ENCODE measurements at regions not wholly inside any gene's neighbourhood (a gene's known extent, or its start where the extent isn't known, plus 50 kb on each side); places are given as distances from the start of the nearest gene placed in this dataset.
A peak's percentile ranks its signal among the peaks of the same experiment; 100 is the strongest.

GRCh38 chr22:23522623-23523251, 57.4 kb downstream of the IGLL1 start:
- Mint-ChIP-seq H3K36me3 (no peaks in the 10 kb centered on the region), H3K9me3 (no peaks in the 10 kb centered on the region), H3K27ac (no peak overlapping the region)
- DNase-seq (ENCODE audit: low spot score in 2 of 2) (no peak), ATAC-seq (no peak)

- no peaks in the 10 kb centered on the region for H3K36me3 Mint-ChIP-seq
- DNase-seq (ENCODE audit: low spot score in 2 of 2) (peak; percentile 72 to 83), ATAC-seq (peak; percentile 97)
- H3K9me3 Mint-ChIP-seq, result no peaks in the 10 kb centered on the region
- H3K27ac Mint-ChIP-seq, result peak overlapping the region in 1 of 2 donors; percentile 74
Measured at GRCh38 chr22:23521441-23522113, 58.5 kb downstream of the IGLL1 start.

DNA sequence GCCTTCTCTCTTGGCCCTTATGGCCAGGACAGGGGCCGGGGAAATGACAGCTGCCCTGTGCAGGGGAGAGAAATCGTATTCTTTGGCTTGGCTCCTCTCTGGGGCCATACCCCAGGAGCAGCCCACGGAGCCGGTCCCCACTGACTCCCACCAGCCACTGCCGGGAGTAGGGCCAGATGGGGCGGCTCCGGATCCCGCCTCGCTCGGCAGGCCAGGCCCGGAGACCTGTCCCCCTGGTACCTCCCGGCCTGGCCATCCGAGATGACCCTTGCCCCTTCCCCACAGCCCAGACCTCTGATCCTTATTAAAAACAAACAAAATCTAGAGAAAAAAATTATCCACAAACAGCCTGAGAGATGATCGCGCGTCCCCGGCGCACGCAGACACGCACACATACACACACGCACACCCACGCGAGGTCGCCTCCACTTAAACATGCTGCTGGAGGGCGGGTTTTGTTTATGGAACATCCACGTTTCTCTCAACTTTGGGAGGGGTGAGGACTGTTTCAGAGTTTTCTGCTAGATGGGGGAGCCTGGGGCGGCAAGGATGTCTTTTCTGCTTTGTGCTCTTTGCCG, 59.1 kb downstream of the IGLL1 start:
- H3K36me3 Mint-ChIP-seq, result no peaks in the 10 kb centered on the region
- ATAC-seq, result no peak
- H3K27ac Mint-ChIP-seq, result peak overlapping the region in 1 of 2 donors; percentile 74

GRCh38 chr22:23519442-23520157, 60.5 kb downstream of the IGLL1 start:
- no peak overlapping the region for H3K27ac Mint-ChIP-seq
- no peaks in the 10 kb centered on the region for H3K36me3 Mint-ChIP-seq
- ATAC-seq (no peak), DNase-seq (ENCODE audit: low spot score in 2 of 2) (no peak)
- no peaks in the 10 kb centered on the region for H3K9me3 Mint-ChIP-seq

More for the DNA sequence above, 59.1 kb downstream of the IGLL1 start:
- no peak for DNase-seq (ENCODE audit: low spot score in 2 of 2)
- no peaks in the 10 kb centered on the region for H3K9me3 Mint-ChIP-seq

DNA sequence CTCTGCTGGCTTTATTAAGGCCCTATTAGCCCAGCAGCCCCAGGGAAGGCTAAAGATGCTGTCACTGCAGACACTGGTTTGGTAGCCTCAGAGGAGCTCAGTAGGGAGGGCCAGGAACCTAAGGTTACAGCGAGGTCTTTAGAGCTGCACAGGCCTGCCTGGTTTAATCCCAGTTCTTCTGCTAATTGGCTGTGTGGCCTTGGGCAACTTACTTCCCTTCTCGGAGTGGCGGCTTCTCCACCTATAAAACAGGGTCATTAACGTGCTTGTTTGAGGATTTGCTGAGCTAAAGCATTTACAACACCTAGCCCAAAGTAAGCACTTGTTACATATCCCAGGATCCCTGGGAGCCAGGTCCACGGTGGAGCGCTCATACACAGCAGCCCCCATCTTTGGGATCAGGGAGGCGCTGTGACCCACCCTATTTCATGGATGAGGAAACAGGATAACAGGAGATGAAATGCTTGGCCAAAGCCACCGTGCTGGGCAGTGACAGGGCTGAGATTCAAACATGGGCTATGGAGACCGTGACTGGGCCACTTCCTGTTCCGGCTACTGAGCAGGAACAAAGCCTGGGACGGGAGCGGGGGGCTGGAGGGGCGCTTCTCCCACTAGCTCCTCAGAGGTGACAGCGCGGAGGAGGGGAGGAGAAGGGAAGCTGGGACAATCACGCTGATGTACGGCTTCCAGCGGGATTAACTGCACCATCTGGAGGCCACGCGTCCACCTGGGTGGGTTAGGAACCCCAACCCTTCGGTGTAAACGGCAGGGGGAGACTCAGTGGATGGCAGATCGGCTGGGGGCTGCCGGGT, 61.5 kb downstream of the IGLL1 start:
- ATAC-seq, result no peak
- DNase-seq (ENCODE audit: low spot score in 2 of 2), result no peak
- Mint-ChIP-seq H3K27ac (no peak overlapping the region), H3K36me3 (no peaks in the 10 kb centered on the region), H3K9me3 (no peaks in the 10 kb centered on the region)

- no peak for DNase-seq (ENCODE audit: low spot score in 2 of 2)
- no peaks in the 10 kb centered on the region for H3K9me3 Mint-ChIP-seq
- no peak overlapping the region for H3K27ac Mint-ChIP-seq
- ATAC-seq, result no peak
- no peaks in the 10 kb centered on the region for H3K36me3 Mint-ChIP-seq
Measured at GRCh38 chr22:23517804-23518375, 62.2 kb downstream of the IGLL1 start.

DNA sequence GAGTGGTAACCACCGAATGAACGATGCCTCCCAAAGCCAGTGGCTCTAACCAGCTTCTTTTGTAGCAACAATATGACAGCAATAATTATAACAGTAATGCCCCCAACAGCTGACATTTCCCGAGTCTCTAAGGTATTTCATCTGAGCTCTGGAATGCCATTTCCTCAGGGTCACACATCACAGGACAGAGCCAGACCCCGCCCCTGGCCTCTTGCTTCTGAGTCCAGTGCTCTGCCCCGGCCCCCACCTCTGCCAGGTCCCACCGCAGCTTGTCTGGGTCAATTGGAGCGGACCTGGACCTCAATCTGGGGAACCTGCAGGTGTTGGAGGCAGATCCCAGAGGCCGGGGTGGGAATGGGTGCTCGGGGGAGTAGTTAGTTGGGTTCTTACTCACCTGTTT, 63.8 kb downstream of the IGLL1 start:
- Mint-ChIP-seq H3K9me3 (no peaks in the 10 kb centered on the region), H3K27ac (no peak overlapping the region), H3K36me3 (no peaks in the 10 kb centered on the region)
- ATAC-seq (no peak), DNase-seq (ENCODE audit: low spot score in 2 of 2) (no peak)

- no peaks in the 10 kb centered on the region for H3K9me3 Mint-ChIP-seq
- ATAC-seq, result no peak
- DNase-seq (ENCODE audit: low spot score in 2 of 2), result no peak
- H3K27ac Mint-ChIP-seq, result no peak overlapping the region
- no peaks in the 10 kb centered on the region for H3K36me3 Mint-ChIP-seq
Measured at GRCh38 chr22:23514322-23515038, 65.6 kb downstream of the IGLL1 start.

DNA sequence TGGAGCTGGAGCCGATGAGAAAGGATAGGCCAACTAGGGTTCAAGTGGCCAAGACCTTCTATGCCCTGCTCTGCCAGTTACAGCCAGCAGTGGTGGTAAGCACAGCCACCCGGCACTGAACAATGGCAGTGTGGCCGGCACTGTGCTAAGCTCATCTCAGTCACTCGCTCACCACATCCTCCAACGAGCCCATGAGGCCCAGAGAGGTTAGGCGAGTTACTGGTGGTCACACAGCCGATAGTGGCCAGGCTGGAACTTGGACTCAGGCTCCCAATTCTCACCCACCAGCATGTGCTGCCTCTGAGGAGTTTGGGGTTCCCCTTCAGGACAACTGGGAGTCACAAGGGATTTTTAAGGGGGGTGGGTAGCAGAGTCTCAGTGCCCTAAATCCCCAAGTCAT, 66.4 kb downstream of the IGLL1 start:
- Mint-ChIP-seq H3K36me3 (no peaks in the 10 kb centered on the region), H3K9me3 (no peaks in the 10 kb centered on the region), H3K27ac (no peak overlapping the region)
- DNase-seq (ENCODE audit: low spot score in 2 of 2) (no peak), ATAC-seq (no peak)

DNA sequence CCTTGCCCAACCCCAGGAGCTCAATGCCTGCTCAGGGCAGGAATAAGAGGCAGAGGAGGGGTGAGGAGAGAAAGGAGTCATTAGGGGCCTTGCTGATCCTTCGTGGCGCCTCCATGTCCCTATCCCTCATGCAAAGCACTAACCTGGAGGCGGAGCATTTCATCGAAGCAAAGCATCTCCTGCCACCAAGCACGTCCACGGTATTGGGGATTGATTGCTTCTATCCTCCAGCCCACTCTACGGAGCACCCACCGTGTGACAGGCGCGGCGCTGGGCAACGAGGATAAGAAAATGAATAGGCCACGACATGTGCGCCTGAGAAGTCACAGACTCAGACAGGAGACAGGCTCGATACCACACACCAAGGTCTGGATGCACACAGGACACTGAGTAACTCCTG, 67.0 kb downstream of the IGLL1 start:
- no peak overlapping the region for H3K27ac Mint-ChIP-seq
- H3K36me3 Mint-ChIP-seq, result no peaks in the 10 kb centered on the region
- ATAC-seq, result no peak
- H3K9me3 Mint-ChIP-seq, result no peaks in the 10 kb centered on the region
- DNase-seq (ENCODE audit: low spot score in 2 of 2), result no peak

DNA sequence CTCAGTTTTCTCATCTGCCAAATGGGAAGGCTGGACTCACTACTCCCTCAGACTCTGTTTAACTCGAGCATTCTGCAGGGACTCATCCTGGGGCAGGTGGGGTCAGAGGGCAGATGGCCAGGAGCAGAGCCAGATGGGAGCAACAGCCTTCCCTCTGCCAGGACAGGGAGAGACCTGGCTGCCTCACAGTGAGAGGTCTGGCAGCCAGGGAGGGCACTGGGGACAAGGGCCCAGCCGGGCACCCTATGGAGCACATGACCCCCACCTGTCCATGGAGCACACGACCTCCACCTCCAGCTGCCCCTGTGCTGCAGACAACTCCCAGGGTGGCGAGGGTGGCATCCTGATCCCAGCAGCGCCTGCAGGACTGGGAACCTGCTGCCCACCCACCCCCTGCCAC, 67.4 kb downstream of the IGLL1 start:
- ATAC-seq (no peak), DNase-seq (ENCODE audit: low spot score in 2 of 2) (no peak)
- no peak overlapping the region for H3K27ac Mint-ChIP-seq
- H3K9me3 Mint-ChIP-seq, result no peaks in the 10 kb centered on the region
- H3K36me3 Mint-ChIP-seq, result no peaks in the 10 kb centered on the region

DNA sequence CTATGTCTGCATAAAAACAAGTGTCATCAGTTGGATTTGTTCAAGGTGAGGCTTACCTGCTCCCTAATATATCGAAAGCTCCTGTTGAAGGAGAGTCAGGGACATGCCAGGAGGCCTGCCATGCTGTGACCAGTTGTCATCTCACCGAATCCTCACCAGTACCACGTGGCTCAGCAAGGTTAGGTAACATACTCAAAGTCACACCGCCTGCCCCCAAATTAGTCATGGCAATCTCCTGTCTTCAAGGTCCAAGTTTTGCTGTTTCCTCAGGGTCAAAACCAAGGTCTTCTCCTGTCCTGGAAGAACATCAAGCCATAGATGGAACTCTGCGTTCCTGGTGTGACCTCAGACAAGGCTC, 67.8 kb downstream of the IGLL1 start:
- DNase-seq (ENCODE audit: low spot score in 2 of 2), result no peak
- ATAC-seq, result no peak
- H3K36me3 Mint-ChIP-seq, result no peaks in the 10 kb centered on the region
- H3K9me3 Mint-ChIP-seq, result no peaks in the 10 kb centered on the region
- no peak overlapping the region for H3K27ac Mint-ChIP-seq

GRCh38 chr22:23511627-23512347, 68.3 kb downstream of the IGLL1 start:
- no peak overlapping the region for H3K27ac Mint-ChIP-seq
- no peaks in the 10 kb centered on the region for H3K36me3 Mint-ChIP-seq
- no peaks in the 10 kb centered on the region for H3K9me3 Mint-ChIP-seq
- ATAC-seq (no peak), DNase-seq (ENCODE audit: low spot score in 2 of 2) (no peak)

DNA sequence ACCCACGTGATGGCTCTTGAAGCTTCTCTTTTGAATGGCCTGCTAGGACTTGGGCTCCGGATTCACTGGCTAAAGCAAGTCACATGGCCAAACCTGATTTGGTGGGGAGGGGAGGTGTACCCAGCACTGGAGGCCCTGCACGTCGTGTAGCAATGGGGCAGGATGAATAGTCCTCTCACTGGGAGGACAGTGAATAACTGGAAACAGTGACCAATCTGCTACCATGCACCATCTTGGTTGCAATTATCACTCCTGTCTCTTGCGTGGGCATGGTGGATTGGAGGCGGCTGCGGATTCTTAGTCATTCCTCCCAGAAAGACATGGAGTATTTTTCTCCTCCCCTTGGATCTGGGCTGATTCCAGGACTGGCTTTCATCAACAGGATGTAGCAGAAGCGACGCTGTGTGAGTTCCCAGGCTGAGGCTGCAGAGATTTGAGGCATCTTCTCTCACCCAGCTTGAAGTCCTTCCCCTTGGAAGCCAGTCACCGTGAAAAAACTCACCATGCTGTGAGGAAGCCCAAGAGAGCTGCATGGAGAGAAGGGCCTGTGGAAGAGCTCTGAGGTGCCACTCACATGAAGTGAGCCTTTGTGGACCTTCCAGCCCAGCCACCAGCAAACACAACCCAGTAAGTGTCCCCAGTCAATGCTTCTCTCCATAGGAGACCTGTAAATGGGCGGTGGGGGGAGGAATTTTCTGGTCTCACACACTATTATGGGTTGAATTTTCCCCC, 70.4 kb downstream of the IGLL1 start:
- no peak for ATAC-seq
- DNase-seq (ENCODE audit: low spot score in 2 of 2), result no peak
- H3K27ac Mint-ChIP-seq, result no peak overlapping the region
- no peaks in the 10 kb centered on the region for H3K9me3 Mint-ChIP-seq
- H3K36me3 Mint-ChIP-seq, result no peaks in the 10 kb centered on the region

DNA sequence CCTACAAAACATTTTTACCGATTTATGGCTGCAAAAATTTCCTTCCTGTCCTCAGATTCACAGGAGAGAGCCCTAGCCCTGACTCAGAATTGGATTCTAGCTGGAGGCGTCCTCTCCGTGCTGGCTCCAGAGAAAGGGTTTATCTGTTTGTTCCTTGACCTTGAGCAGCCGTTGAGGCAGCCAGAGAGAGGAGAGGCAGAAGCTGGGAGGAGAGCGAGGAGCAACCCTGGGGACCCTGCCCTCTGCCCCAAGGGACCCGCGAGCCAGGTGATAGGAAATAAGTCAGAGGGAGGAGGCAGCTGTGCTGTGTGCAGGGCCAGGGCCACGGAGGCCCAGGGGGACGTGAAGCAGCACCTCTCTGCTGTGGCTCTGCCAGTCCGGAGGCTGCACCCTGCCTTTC, 75.6 kb downstream of the IGLL1 start:
- H3K9me3 Mint-ChIP-seq, result no peaks in the 10 kb centered on the region
- DNase-seq (ENCODE audit: low spot score in 2 of 2) (no peak), ATAC-seq (no peak)
- no peak overlapping the region for H3K27ac Mint-ChIP-seq
- H3K36me3 Mint-ChIP-seq, result no peaks in the 10 kb centered on the region
